DND-41 (cell line): ENCODE measurements at regions not wholly inside any gene's neighbourhood (a gene's known extent, or its start where the extent isn't known, plus 50 kb on each side); places are given as distances from the start of the nearest gene placed in this dataset.

ENCODE experiments used
- ATAC-seq: fragments of 200-7000 bp; cut with Tn5 transposase; 3 replicates; pipeline ENCODE4 v1.9.1; 2021; ENCODE audit warnings: low read depth; ENCODE audit not compliant: insufficient read depth
- DNase-seq: peaks from one replicate; pipeline ENCODE4 v3.0.0-alpha.2; 2020
- H2AFZ ChIP-seq: 2 replicates; pipeline ENCODE4 v1.6.0; 2012; ENCODE audit warnings: low read depth, low read length
- H3K27ac ChIP-seq: 2 replicates; pipeline ENCODE4 v1.5.1; 2012; ENCODE audit warnings: low read length, inconsistent platforms
- H3K27me3 ChIP-seq: fragments of 200-600 bp; sonication (generic); 2 replicates; pipeline ENCODE4 v1.6.0; 2012; ENCODE audit warnings: low read length, mild to moderate bottlenecking, inconsistent platforms; ENCODE audit not compliant: insufficient read depth, poor library complexity
- H3K36me3 ChIP-seq: 2 replicates; pipeline ENCODE4 v1.5.1; 2012; ENCODE audit warnings: low read length, inconsistent platforms; ENCODE audit not compliant: insufficient read depth
- H3K4me1 ChIP-seq: 2 replicates; pipeline ENCODE4 v1.5.1; 2012; ENCODE audit warnings: mild to moderate bottlenecking, low read length; ENCODE audit not compliant: insufficient read depth
- H3K4me2 ChIP-seq: 2 replicates; pipeline ENCODE4 v1.6.0; 2012; ENCODE audit warnings: mild to moderate bottlenecking, moderate library complexity, low read length, inconsistent platforms; ENCODE audit not compliant: insufficient read depth
- H3K4me3 ChIP-seq, 2 experiments: fragments of 200-600 bp in 1 of 2; shearing (Covaris generic) in 1 of 2; 2 replicates each; pipeline ENCODE4 v1.5.1; 2012 to 2016; ENCODE audit warnings: inconsistent platforms in 2 of 2, low read length in 2 of 2, mild to moderate bottlenecking in 2 of 2, low read depth in 1 of 2, moderate library complexity in 1 of 2
- H3K79me2 ChIP-seq: 2 replicates; pipeline ENCODE4 v1.6.0; 2012; ENCODE audit warnings: low read length, inconsistent platforms; ENCODE audit not compliant: insufficient read depth
- H3K9ac ChIP-seq: 2 replicates; pipeline ENCODE4 v1.6.0; 2012; ENCODE audit warnings: low read depth, mild to moderate bottlenecking, inconsistent platforms, low read length, moderate library complexity
- H3K9me3 ChIP-seq: 2 replicates; pipeline ENCODE4 v1.5.1; 2012; ENCODE audit warnings: low read length, moderate library complexity, mild to moderate bottlenecking, inconsistent platforms; ENCODE audit not compliant: insufficient read depth, severe bottlenecking
- H4K20me1 ChIP-seq: 2 replicates; pipeline ENCODE4 v1.6.0; 2012; ENCODE audit warnings: low read length; ENCODE audit not compliant: insufficient read depth
- EZH2 ChIP-seq: IDR thresholded peaks from 3 replicates; pipeline ENCODE4 v1.6.1; 2012; ENCODE audit warnings: borderline replicate concordance, low read depth, mild to moderate bottlenecking, moderate library complexity, low read length, inconsistent platforms; ENCODE audit not compliant: severe bottlenecking
- TF ChIP-seq, protein P1 (sequence below): IDR thresholded peaks from 2 replicates; pipeline ENCODE4 v1.5.1; 2012; ENCODE audit warnings: borderline replicate concordance, low read length, moderate library complexity, mild to moderate bottlenecking; ENCODE audit not compliant: poor library complexity, severe bottlenecking; ENCODE audit errors: extremely low read depth

DNA sequence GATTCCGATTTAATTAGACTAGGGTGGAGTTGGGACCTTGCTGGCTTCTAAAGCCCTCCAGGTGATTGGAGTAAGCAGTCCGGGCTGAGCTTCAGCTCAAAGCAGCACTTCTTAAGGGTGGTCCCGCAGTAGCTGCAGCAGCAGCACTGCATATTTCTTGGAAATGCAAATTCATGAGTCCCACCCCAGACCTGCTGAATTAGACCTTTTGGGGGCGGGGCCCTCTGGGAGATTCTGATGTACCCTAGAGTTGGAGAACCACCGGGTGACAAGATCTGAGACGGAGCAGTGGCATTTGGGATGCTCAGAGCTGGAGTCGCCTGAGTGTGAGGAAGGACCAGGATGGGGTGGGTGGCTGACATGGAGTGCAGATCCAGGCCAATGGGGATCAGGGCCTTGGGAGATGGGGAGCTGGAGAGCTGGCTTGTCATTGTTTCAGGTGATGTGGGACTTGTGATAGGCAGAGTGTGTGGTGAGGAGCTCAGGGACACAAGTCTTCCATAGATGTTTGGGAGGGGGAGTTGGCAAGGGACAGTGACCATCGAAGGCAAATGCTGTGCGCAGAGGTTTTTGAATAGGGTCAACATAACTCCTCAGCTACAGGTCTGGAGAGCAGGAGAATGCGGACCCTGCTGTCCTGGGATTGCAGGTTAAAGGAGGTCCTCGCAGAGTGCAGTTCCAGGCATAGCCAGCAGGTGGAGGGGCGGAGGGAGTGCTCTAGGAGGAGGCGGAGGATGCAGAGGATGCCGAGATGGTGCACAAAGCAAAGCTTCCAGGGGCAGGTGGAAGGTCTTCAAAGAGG is 130.9 kb upstream of the RAB12 start:
- H3K27ac ChIP-seq, result no peak overlapping the region
- no peak overlapping the region for H3K9ac ChIP-seq
- no peak overlapping the region for H3K4me2 ChIP-seq
- no peaks in the 10 kb centered on the region for H3K27me3 ChIP-seq
- H3K79me2 ChIP-seq, result no peaks in the 10 kb centered on the region
- peak; percentile 67 for DNase-seq
- no peaks in the 10 kb centered on the region for H4K20me1 ChIP-seq
- no peaks in the 10 kb centered on the region for H3K9me3 ChIP-seq
- ATAC-seq, result peak; percentile 90
- H2AFZ ChIP-seq, result no peak overlapping the region
- TF ChIP-seq, protein P1, sequence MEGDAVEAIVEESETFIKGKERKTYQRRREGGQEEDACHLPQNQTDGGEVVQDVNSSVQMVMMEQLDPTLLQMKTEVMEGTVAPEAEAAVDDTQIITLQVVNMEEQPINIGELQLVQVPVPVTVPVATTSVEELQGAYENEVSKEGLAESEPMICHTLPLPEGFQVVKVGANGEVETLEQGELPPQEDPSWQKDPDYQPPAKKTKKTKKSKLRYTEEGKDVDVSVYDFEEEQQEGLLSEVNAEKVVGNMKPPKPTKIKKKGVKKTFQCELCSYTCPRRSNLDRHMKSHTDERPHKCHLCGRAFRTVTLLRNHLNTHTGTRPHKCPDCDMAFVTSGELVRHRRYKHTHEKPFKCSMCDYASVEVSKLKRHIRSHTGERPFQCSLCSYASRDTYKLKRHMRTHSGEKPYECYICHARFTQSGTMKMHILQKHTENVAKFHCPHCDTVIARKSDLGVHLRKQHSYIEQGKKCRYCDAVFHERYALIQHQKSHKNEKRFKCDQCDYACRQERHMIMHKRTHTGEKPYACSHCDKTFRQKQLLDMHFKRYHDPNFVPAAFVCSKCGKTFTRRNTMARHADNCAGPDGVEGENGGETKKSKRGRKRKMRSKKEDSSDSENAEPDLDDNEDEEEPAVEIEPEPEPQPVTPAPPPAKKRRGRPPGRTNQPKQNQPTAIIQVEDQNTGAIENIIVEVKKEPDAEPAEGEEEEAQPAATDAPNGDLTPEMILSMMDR, result peak; percentile 93
- no peak for TF ChIP-seq EZH2
- H3K4me1 ChIP-seq, result no peaks in the 10 kb centered on the region
- H3K4me3 ChIP-seq, result no peak overlapping the region
- no peaks in the 10 kb centered on the region for H3K36me3 ChIP-seq

DNA sequence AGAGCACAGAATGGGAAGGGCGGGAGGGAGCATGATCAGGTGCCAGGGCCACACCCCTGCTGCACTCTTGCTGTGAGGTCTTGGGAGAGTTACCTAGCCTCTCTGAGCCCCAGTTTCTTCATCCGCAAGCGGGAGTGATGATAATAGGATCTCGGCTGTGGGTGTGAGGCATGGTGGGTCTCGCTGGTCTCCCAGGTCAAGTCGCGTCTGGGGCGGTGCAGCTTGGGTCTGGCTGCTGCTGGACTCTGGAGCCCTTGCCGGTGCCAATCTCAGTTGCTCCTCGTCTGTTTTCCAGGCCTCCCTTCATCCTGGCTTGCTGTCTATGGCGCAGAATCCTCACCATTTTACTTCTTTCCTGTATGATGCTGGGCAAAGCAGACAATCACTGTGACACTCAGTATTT is 130.3 kb upstream of the RAB12 start:
- Histone ChIP-seq H3K27ac (no peak overlapping the region), H3K27me3 (no peaks in the 10 kb centered on the region), H3K9ac (no peak overlapping the region), H3K4me1 (no peaks in the 10 kb centered on the region), H3K36me3 (no peaks in the 10 kb centered on the region), H2AFZ (no peak overlapping the region), H3K4me2 (no peak overlapping the region), H3K79me2 (no peaks in the 10 kb centered on the region), H3K9me3 (no peaks in the 10 kb centered on the region), H4K20me1 (no peaks in the 10 kb centered on the region), H3K4me3 (no peak overlapping the region)
- ATAC-seq, result peak; percentile 22; the same call in 1 of the 3 replicates
- TF ChIP-seq, protein P1, result no peak
- no peak for TF ChIP-seq EZH2
- DNase-seq, result no peak

DNA sequence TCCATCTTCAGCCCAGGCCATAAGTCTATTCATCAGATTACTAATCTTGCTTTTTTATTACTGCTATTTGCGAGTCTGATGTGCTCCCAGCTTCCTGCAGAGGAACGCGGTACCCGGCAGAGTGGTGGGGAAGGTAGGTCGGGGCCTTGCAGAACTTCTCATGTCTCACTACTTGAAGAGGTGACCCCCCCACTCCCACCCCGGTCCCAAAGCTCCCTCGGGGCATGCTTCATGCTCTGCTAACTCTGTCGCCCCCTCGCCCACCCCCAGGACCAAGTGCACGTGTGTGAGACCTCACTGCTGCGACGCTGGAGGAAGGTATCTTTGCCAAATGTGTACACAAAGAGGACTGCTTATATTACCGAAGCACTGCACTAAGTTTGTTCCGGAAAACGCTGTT is 129.4 kb upstream of the RAB12 start:
- no peaks in the 10 kb centered on the region for H3K79me2 ChIP-seq
- DNase-seq, result no peak
- no peak overlapping the region for H3K27ac ChIP-seq
- no peak overlapping the region for H3K4me2 ChIP-seq
- no peaks in the 10 kb centered on the region for H3K36me3 ChIP-seq
- H3K9me3 ChIP-seq, result no peaks in the 10 kb centered on the region
- TF ChIP-seq EZH2, result no peak
- TF ChIP-seq, protein P1, result no peak
- H3K27me3 ChIP-seq, result no peaks in the 10 kb centered on the region
- no peak overlapping the region for H2AFZ ChIP-seq
- H3K4me3 ChIP-seq, result no peak overlapping the region
- no peaks in the 10 kb centered on the region for H3K4me1 ChIP-seq
- H4K20me1 ChIP-seq, result no peaks in the 10 kb centered on the region
- no peak for ATAC-seq
- no peak overlapping the region for H3K9ac ChIP-seq
